Stimulated activated CD4-positive, alpha-beta T cell treated with anti-CD3 and anti-CD28 coated beads, Interleukin-1b, Interleukin-23, amount 100 ng/mL, for 4 hours (primary cell): ENCODE measurements at regions not wholly inside any gene's neighbourhood (a gene's known extent, or its start where the extent isn't known, plus 50 kb on each side); places are given as distances from the start of the nearest gene placed in this dataset.
"Not testable (repeated sequence)": the region's sequence is repeated elsewhere in the genome, so short reads cannot be mapped to it uniquely, and the experiment has no call there.

Experiments
- DNase-seq, 2 donors: peaks; one replicate each; pipeline ENCODE4 v3.0.0-alpha.2; 2020; ENCODE audit warnings: low read depth in 2 of 2

DNA sequence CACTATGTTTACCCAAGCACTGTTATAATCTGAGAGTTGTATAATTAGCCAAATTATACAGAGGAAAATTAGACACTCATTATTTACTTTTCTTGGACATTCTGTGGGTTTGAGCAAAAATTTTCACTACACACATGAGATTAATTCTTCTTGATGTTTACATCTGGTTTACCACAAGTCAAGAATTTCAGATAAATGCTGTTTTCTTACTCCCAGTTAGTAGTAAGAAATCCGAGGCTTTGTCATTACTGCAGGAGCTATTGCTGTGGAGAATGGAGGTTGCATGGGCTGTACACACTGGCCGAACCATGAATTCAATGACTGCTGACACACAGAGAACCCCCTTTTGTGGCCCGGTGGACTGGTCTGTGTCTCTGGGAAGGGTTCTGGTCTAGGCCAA lies 207.7 kb upstream of the CFAP20DC start:
- DNase-seq, result no peak

DNA sequence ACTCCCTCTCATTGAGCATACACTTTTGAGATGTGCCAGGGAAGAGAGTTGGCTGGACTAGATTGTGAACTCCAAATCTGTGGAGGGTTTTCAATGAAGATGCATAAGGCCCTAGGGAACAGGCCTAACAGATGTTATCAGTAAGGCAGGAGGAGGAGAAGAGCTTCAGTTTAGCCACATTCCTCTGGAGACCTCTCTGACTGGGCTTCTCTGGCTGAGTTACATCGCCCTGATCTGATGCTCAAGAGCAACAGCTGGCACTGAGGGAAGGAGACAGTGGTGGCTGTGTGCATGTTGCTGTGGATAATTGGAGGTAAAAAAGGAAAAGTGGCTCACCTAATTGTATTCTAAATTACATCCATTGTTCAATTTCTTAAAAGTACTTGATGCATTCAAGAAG lies 206.4 kb upstream of the CFAP20DC start:
- DNase-seq, result no peak

DNA sequence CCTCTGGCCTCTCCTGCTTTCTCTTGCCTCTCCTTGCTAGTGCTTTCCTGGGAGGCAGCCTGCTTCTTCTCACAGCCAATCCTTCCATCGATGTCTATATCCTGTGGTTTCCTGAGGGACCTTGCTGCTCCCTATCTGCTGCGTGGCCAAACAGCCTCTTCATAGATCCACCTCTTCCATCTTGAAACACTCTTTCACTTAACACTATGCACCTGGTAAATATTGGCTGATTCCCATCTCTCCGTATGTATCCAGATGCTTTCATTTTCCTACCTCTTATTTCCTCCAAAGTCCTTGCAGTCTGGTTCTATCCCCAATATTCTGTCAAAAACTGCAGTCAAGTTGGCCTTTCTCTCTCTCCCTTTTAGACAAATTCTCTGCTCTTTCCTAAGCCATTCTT lies 205.2 kb upstream of the CFAP20DC start:
- DNase-seq, result no peak

DNA sequence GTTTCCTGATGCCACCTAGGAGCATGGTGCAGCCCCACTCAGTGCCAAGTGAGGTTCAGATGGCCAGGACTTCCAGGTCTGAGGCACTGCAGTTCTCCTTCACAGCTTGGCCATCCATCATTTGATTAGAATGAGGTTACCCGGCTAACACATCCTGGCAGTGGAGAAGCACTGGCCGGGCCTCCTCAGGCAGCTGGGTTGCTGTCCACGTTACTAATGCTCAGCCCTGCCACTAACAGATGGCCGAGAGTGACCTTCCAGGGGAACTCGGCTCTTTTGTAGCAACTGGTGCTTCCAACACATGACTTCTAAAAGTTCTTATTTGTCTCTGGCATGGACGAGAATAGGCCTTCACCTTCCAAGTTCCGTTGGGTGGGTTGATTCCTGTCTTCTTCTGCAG lies 204.6 kb upstream of the CFAP20DC start:
- no peak for DNase-seq

DNA sequence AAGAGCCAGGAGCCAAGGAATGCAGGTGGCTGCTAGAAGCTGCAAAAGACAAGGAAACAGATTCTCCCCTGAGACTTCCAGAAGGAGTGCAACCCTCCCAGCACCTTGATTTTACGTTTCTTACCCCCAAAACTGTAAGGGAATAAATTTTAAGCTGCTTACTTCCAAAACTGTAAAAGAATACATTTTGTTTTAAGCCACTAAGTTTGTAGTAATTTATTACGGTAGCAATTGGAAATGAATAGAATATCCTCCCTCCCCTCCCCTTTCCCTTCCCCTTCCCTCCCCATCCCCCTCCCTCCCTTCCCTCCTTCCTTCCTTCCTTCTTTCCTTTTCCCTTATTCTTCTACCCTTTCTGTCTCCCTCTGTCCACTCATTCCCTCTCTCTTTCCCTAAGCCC lies 203.7 kb upstream of the CFAP20DC start:
- DNase-seq, result no peak

DNA sequence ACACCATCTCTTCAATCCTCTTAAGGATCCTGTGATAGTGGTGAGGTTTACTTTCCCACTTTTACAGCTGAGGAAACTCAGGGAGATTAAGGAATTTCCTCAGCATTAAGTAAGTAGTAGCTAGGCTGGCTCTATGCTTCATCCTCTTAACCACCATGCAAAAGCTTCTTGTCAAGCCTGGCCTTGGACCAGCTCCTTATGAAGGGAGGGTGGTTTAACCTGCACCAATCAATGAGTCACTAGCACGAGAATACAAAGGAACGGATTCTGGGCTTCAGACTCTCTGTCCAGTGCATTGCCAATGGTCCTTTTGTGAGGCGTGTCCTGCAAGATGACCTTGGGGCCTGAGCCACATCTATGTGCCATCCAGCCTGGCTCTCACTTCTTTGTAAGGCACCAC lies 202.0 kb upstream of the CFAP20DC start:
- DNase-seq, result no peak

DNA sequence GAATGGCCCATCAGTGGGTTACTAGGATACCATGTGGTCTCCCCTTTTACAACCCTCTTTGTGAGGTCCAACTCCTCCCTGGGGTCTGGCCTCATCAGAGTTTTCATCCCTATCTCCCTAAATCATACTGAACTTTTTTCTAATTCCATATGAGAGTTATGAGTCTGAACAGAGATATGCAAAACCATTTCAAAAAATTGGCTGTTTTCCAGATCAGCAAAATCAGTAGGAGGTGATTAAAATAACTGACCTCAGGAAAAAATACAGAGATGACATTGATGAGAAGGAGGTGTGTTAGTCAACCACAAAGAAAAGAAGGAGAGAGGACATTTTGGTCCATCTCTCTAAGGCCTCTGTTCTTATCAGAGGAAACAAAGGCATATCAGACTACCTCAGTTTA lies 200.8 kb upstream of the CFAP20DC start:
- DNase-seq, result no peak

DNA sequence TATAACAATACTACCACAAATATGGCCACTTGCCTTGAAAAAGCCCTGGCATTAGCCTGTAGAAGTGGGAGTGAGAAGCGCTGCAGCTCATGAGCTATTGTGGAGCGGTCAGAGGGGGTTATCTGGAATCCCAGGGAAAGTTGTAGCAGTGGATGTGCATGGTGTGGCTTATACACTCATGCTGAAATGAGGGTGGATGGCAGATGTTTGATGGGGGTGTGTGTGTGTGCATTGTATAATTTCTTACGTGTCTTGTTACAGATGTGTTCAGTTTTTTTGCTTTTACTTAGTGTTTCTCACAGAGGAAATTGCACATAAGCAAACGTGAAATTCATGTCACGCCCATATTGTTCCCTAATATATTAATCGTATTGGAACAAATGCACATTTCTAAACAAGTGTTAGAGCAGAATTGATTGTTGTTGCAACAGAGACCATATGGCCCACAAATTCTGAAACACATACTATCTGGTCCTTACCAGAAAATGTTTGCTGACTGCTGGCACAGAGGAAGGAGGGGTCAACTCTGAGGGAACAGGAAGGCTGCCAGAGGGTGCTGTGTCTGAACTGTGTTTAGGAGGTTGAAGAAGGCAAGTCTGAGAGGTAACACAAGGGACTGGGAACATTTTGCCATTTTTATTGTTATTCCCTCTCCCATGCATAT lies 200.0 kb upstream of the CFAP20DC start:
- no peak for DNase-seq

DNA sequence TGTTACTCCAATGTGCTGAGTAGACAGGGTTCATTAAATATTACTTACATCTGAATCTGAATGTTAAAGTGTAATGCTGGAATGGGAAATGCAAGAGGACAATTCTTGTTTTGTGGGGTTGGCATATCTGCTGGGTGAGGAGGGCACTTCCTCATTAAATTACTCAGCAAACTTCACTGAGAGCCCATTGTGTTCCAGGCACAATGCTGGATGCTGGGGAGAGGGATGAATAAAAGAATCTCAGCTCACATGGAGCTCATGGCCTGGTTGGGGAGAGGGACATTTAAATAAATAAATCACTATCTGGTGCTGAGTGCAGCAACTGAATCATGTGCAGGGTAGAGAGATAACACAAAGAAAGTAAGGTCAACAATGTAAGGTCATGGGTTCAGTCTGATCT lies 199.2 kb upstream of the CFAP20DC start:
- no peak for DNase-seq

DNA sequence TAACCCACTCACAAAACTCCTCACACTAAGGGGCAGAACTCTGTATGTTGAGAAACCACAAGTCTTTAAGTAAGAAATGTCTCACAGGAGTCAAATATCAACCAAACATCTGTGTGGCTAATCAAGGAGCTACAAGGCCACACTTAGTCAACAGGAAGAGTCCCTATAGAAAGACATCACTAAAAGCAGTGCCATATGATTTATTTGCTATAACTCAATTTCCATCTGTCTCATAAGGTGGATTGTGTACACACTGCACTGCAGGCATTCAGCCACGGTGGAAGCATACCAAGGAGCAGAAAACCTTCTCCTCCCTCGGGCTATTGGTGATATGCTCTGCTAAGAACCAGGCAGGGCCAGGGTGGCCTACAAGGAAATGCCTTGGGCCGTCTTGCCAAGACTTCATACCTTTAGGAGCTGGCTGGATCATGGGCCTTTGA lies 197.6 kb upstream of the CFAP20DC start:
- DNase-seq, result no peak

DNA sequence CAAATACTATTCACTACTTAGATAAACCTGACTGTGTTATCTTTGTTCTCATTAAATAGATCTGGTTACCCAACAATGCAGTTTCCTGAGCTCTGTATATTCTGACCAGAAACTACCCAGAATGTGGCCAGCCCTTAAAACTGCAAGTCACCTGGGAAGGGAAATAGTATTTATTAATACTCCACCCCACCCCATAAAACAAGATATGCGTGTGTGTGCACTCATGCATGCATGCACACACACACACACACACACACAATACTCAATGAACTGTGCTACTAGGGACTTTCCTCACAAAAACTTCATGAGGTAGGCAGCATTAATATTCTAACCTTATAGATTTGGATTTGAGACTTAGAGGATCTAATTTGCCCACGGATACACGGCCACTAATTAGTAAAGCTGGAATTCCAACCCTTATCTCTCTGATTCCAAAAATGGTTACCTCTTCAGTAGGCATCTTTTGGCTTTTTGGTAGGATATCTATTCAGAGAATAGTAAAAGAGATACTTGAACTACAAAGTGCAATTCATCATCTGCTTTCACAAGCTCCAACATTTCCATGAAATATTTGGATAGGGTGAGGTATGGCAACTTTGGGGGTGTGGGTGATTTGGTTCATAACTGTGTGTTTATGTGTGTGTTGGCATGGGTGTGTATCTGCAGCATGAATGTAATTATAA lies 197.0 kb upstream of the CFAP20DC start:
- DNase-seq, result no peak

DNA sequence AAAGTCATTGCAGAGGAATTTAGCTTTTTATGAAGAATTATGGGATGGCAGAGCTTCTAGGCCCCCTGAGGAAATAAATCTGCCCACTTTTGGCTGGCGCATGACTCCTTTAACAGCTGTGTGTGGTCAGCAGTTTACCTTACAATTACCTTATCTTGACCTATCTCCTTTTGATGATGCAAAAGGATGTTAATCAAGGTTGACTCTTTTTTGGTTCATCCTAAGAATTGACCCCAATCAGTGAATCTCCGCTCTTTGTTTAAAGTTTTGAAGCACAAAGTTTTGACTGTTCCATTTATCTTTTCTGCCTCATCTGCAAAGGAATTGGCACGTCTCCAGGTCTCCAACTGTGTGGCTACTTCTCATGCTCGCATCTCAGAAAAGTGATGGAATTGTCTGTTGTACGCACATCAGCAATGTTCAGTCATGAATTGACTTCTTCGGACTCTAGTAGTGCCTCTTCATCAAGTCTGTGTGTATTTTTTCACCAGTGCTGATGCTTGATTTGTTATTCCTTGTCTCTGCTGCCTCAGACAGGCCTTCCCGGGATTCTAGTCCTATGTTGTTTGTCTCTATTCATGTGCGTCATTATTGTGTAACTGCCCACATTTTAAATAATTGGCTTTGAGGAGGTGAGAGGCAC lies 196.2 kb upstream of the CFAP20DC start:
- DNase-seq, result no peak

DNA sequence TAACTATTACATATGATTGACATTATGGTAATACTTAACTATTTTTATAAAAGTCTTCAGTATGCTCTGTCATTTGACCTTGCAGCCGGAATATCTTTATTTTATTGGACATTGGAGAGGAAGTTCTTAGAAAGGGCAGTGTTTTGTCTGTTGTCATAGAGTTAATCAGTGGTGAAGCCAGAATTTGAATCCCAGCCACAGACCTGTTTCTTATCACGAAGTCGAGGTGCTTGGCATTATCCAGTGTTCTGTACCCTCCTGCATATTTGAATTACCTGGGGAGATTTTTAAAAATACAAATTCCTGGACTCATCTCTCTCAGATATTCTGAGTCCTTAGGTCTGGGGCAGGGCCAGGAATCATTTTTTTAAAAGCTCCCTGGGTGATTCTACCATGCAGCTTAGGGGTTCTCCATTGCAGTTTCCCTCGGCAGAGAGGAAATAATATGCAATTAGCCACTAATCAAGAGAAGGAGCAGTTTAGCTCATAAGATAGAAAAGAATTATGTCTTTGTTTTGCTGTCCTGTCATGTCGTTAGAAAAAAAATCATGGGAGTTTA lies 195.6 kb upstream of the CFAP20DC start:
- DNase-seq, result no peak

DNA sequence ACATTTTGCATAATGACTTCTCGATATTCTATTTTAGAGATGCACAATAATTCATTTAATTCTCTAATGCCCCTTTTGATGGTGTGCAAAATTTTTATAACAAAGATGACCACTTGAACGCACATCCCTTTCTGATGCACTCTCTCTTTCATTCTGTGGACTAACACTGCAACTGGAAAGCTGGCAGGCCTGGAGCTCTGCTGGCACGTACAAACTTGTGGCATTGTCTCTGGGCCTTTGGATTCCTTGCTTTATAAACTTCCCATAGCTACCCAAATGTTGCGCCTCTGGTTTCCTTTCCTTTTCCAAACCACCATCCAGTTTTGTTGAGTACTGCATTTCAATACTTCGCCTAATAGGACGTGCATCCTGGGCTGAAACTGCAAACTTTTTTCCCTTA lies 194.5 kb upstream of the CFAP20DC start:
- no peak for DNase-seq

DNA sequence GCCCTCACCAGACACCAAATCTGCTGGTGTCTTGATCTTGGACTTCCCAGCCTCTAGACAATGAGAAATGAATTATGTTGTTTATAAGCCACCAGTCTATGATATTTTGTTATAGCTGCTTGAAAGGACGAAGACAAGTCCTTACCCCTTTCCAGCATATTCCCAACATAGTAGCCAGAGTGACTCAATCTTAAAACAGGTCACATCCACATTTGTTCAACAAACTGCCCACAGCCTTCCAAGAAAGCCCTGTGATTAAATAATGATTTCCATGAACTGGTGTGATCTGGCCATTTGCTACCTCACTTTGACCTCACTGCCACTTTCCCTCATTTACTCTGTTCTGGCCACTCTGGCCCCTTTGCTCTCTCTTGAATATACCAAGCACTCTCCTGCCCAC lies 193.7 kb upstream of the CFAP20DC start:
- DNase-seq, result no peak

DNA sequence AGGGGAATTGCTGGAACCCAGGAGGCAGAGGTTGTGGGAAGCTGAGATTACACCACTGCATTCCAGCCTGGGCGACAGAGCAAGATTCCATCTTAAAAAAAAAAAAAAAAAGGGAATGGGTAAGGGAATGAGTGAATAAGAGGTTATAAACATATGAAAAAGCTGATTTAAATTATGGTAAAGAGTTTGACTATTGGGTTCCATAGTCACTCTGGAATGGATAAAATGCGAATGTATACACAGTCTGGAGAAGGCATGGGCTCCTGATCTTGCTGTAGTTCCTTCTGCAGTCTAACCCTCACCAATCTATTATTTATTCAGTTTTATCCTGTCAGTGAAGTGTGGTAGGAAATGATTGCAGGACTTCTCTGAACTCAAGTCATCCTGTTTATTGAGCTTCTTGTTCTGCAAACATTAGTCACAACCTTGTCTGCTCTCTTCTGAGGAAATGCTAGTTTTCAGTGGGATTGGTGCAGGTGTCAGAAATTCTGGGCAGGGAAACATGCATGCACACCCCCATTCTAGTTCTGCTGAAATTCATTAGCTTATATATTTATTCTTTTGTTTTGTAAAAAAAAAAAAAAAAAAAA lies 190.9 kb upstream of the CFAP20DC start:
- DNase-seq, result no peak

DNA sequence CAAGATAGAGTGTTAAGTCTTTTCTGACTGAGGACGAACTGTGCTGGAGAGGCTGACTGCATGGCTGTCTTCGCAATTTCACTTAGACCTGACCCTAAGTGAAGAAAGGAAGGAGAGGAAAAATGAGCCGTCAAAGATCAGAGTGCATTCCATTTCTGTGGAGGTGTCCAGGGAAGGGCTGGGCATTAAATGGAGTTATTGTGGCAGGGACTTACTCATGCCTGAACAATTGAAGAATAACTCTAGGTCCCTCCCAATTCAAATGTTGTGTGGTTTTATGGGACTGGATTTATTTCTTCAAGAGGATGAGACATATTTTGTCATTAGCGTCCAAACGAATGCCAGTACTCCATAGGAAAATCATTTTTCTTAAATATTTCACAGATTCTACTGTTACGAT lies 187.3 kb upstream of the CFAP20DC start:
- no peak for DNase-seq

DNA sequence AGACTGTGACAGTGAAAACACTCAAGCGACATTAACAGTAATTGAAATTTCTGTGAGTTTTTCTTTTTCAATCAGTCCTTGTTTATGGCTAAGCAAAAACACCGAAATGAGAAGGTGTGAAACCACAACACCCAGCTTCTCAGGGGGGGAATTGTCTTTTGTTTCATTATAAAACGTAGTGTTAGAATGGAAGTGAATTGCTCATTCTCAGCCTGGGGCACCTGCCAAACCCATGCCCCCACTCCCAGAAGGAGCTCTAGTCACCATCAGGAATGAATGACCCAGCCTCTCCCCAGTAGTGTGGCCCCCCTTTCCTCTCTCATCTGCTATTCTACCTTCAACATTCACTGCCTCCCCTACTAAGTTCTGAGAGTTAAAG lies 185.8 kb upstream of the CFAP20DC start:
- DNase-seq, result no peak

DNA sequence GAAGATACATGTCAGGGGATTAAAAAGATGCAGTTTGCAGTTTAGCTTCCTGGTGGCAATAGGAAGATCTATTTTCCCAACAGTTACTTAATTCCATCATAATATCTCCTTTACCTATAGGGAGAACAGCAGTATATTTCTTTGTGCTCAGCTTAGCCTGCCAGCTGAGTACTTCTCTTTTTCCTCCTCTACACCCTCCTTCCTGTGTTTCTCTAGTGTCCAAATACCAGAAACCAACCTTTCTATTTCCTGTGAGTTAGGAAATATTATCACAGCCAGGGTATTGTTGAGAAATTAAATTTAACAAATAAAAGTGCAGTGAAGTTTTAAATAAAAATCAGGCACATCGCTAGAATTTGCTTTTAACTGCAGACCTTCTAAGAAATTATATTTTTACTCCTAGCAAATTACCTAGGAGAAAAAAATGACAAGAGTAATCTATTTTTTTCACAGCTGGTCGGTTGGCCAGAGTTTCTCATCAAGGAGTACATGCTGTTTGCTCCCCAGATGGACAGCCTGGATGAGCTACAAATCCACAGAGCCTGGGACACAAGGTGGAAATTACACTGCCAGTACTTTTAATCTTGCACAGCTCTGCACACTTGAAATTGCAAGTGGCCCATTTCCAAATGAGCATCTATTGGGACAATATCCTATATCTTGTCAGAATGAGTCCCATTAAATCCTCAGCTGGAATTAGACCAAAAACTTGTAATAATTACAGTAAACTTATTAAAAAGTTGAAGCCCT lies 185.2 kb upstream of the CFAP20DC start:
- no peak for DNase-seq

DNA sequence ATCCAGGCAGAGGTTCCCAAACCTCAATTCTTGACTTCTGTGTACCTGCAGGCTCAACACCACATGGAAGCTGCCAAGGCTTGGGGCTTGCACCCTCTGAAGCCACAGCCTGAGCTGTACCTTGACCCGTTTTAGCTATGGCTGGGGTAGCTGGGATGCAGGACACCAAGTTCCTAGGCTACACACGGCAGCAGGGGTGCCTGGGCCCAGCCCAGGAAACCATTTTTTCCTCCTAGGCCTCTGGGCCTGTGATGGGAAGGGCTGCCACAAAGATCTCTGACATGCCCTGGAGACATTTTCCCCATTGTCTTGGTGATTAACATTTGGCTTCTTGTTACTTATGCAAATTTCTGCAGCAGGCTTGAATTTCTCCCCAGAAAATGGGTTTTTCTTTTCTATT lies 180.6 kb upstream of the CFAP20DC start:
- not testable (repeated sequence) for DNase-seq

DNA sequence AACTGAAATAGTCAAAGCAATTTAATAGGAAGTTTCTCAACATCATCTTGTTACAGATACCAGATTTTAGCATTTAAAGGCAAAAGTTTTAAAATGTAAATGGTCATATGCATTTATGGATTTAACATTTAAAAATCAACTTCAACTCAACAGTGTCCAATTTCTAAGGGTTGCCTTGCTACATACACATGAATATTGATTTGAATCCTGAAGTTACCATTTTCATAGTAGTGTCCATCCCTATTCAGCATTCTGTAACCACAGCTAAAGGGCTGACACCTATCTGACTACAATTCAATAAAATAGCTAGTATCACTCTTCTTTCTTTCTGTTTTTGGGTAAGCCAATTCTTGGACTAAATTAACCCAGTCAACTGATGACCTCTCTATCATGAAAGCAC lies 164.0 kb upstream of the CFAP20DC start:
- no peak for DNase-seq
